Right lobe of liver (tissue), 4 donors: ENCODE measurements at regions not wholly inside any gene's neighbourhood (a gene's known extent, or its start where the extent isn't known, plus 50 kb on each side); places are given as distances from the start of the nearest gene placed in this dataset.

Experiments used
- POLR2A ChIP-seq: fragments of 450-650 bp; IDR thresholded peaks from one replicate; pipeline ENCODE4 v1.6.1; 2017; ENCODE audit warnings: antibody characterized with exemption, mild to moderate bottlenecking
- TF ChIP-seq, protein P1 (sequence below), 4 donors: fragments of 200-600 bp in 3 of 4; fragments of 450-650 bp in 1 of 4; IDR thresholded peaks; one replicate each; pipeline versions ENCODE4 v1.5.1 to v1.8.0; 2016 to 2022; ENCODE audit warnings: antibody characterized with exemption in 4 of 4, mild to moderate bottlenecking in 2 of 4
- donor health status: DM: no; HTN: no; CAD: no.
- donor health status: DM: no; HTN: no; CAD: no.
- donor health status: DM: no; HTN: yes; CAD: no.

DNA sequence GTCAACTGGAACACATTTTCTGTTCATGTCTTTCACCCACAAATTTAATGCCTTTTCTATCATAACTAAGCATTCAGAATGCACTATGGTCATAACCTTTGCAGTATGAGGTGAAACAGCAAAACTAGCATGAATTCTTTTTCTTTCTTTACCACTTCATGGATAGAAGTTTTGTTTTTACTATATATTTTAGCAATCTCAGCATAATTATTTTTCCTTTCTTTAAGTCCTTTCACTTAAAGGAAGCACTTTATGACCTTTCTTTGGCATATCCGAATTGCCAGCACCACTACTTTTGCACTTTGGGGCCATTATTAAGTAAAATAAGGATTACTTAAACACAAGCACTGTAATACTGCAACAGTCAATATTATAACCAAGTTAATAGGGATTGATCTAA is 115.1 kb upstream of the DKK2 start:
- no peak for TF ChIP-seq POLR2A
- TF ChIP-seq, protein P1, sequence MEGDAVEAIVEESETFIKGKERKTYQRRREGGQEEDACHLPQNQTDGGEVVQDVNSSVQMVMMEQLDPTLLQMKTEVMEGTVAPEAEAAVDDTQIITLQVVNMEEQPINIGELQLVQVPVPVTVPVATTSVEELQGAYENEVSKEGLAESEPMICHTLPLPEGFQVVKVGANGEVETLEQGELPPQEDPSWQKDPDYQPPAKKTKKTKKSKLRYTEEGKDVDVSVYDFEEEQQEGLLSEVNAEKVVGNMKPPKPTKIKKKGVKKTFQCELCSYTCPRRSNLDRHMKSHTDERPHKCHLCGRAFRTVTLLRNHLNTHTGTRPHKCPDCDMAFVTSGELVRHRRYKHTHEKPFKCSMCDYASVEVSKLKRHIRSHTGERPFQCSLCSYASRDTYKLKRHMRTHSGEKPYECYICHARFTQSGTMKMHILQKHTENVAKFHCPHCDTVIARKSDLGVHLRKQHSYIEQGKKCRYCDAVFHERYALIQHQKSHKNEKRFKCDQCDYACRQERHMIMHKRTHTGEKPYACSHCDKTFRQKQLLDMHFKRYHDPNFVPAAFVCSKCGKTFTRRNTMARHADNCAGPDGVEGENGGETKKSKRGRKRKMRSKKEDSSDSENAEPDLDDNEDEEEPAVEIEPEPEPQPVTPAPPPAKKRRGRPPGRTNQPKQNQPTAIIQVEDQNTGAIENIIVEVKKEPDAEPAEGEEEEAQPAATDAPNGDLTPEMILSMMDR (IDR thresholded peaks at IDR 0.05): no peak
